ENCODE measurements at regions not wholly inside any gene's neighbourhood (a gene's known extent, or its start where the extent isn't known, plus 50 kb on each side); places are given as distances from the start of the nearest gene placed in this dataset.
"Not testable (repeated sequence)": the region's sequence is repeated elsewhere in the genome, so short reads cannot be mapped to it uniquely, and the experiment has no call there.

DNA sequence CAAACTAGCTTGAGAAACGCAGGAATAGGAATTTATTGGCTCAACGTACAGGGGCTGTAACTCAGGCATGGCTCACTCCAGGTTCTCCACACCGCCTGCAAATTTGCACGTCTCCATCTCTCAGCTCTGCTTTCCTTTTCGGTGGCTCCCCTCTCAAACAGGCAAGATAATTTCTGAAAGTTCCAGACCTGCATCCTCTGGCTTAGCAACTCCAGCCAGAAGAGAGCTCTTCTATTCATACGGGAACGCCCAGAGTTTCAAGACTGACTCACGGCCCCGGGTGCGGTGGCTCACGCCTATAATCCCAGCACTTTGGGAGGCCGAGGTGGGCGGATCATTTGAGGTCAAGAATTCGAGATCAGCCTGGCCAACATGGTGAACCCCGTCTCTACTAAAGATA, 139.7 kb upstream of the BNIP2 start:
- no peak for DNase-seq

DNA sequence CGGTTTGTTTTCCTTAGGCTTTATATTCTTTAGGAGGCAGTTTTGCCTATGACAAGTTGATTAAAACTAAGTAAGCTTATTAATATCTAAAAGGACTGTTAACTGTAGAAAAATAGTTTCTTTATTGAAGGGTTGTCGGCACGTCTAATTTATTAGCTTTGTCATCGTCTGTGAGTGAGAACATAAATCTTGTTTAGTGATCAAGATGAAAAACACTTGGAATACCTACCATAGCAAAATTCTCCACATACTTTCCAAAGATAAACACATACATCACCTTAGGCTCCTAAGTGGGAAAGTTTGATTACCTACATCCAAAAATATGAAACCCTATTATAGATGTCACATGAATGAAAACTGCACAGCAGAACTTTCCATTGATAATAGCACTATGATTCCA, 139.1 kb upstream of the BNIP2 start:
- no peak for DNase-seq

DNA sequence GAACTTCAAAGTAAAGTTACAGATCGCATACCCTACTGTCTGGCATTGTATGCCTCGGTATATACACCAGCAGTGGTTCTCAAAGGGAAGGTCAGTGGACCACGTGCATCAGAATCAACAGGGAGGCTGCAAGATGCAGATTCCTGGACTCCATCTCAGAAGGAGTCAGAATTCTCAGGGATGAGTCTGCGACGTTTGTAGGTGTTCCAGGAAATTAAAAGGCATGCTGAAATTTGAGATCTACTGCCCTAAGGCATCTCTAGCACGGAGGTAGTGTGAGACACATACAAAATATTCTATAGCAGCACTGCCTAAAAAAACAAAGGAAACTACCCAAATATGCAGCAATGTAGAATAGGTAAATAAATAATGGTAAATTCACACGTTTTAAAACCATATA, 136.8 kb upstream of the BNIP2 start:
- DNase-seq: no peak

DNA sequence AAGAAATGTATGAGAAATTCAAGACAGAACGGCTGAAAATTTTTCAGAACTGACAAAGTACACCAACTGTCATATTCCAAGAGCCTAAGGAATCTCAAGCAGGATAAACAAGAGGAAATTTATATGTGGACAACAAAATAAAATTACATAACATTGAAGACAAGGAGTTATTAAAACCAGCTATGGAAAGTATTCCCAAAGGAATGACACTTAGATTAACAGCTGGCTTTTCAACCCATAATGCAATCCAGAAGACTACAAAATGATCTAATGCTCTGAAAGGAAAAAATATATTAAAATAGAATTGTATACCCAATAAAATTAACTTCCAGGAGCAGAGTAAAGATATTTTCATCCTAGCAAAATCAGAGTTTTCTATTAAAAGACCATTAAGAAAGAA, 132.2 kb upstream of the BNIP2 start:
- DNase-seq: no peak

DNA sequence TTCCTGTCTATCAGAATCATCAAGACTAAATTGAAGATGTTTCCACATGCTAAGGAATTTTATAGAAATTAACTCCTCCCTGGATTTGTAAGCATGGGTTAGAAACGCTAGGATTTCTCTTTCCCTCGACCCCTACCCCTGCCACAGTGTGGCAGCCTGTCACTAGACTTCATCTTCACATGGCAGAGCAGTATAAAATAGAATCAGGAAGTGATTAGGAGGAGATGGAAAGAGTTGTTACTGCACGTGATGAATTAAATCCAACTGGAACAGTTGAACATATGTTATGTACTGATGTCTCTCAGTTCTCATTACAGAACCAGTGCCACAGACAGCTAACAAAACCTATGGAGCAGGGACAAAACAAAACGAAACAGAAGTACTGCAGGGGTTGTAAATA, 130.0 kb upstream of the BNIP2 start:
- no peak for DNase-seq

DNA sequence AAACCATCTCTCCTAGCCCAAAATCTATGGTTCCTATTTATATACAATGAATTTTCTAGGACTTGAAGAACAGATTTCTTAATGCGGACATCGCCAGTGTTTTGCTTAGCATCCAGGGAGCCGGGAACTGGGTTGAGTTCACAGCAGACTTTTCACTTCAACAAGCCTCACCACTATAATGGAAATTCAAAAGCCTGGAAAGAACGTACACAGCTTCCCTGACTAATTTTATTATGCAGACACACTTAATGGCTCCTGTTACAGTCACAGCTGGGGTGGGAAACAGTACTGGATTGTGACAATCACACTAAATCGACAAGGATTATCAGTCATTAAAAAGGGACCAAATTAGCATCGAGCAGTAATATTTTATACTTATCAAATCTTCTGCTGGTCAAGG, 129.2 kb upstream of the BNIP2 start:
- no peak for DNase-seq

DNA sequence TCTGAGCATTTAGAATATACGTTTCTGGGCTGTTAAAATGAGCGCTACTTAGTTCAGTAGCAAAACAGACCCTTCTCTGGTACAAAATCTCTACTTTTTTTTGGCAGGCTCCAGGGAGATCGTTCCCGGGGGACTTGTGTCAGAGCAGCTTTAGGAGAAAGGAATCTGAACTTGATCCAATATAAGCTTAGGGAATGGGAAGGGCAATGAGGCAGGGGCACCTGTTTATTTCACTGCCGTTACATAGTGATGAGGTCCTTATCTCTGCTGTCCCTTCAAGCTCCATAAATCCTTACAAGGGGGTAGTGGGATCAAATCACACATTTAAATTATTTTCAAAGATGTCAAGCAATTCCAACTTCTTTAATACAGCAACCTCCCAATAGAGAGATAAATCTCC, 128.7 kb upstream of the BNIP2 start:
- DNase-seq: no peak

DNA sequence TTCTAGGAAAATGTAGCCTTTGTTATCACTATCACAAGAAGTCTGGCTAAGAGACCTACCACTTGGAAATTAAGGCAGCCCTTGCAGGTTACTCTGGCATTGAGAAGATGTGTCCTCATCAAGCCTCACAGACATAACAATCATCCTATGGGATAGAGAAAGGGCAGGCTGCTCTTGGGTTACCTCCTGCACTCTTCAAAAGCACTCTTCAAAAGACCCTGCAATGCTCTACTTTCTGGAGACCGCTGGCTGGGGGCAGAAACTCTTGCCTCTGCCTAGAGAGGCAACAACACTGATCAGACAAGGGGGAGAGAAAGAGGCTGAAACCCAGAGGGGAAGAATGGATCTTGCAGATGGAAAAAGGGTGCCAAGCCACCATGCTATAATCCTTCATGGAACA, 127.9 kb upstream of the BNIP2 start:
- DNase-seq: no peak

DNA sequence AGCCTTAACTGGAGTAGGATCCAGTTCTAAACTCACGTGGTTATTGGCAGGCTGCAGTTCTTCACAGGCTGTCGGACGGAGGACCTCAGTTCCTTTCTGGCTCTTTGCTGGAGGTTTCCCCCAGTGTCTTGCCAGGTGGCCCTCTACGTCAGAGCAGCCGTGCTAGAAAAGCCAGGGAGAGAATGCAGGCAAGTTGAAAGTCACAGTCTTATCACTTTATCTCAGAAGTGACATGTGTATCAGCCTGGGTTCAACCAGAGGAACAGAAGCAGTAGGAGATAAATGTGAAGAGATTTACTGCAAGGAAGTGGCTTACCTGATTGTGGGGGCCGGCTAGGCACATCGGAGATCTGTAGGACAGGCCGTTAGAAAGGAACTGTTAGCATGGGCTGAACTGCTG, 125.3 kb upstream of the BNIP2 start:
- no peak for DNase-seq

DNA sequence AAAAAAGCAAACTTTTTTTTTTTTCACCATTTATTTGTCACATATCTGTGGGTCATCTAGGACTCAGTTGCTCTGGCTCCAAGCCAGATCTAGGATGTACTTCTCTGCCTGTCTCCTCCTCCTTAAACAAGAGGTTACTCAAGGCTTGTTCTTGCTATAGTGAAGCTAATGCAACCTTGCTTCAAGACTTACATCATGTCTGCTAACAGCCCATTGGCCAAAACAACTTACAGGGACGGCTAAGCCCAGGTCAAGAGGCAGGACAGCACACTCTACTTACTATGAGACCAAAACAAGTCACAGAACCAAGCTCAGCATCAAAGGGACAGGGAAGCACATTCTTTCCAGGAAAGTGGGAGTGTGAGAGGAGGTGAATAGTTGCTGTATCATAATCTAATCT, 123.8 kb upstream of the BNIP2 start:
- no peak for DNase-seq

DNA sequence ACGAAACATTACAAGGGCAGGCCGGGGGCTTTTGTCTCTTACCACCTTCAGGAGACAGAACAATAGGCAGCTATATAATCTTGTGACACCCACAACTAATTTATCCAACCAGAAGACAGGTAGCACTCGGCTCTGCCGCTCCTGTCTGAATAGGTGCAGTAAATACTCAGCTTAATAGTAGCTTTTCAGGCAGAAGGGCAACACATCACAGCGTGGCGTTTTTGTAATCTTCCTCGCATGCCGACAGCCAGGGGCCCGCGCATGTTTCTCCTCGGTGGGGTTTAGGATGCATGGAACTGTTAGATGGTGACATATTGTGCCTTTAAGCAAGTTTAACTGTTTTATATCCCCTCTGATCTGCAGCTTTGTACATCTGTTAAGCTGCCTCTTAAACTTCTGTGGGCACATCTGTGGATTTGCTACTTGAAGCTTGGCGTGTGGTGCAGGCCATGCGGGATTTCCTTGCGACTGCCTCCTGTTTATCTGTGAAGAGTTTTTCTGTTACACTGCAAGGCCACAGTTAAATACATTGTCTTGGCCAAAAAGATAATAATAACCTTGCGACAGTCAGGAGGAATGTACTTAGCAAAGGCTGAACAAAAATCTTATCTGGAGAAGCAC, 123.2 kb upstream of the BNIP2 start:
- DNase-seq: peak; percentile 68

DNA sequence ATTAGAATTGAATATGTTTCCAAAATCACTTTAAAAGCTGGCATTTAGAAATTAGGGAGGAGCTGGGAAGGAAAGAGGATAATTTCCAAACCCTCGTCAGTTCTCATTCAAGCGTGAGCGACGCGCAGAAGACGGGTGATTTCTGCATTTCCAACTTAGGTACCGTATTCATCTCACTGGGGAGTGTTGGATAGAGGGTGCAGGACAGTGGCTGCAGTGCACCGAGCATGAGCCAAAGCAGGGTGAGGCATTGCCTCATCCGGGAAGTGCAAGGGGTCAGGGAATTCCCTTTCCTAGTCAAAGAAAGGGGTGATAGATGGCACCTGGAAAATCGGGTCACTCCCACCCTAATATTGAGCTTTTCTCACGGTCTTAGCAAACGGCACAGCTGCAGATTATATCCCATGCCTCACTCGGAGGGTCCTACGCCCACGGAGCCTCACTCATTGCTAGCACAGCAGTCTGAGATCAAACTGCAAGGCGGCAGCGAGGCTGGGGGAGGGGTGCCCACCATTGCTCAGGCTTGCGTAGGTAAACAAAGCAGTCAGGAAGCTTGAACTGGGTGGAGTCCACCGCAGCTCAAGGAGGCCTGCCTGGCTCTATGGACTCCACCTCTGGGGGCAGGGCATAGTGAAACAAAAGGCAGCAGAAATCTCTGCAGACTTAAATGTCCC, 114.3 kb upstream of the BNIP2 start:
- DNase-seq: not testable (repeated sequence)

DNA sequence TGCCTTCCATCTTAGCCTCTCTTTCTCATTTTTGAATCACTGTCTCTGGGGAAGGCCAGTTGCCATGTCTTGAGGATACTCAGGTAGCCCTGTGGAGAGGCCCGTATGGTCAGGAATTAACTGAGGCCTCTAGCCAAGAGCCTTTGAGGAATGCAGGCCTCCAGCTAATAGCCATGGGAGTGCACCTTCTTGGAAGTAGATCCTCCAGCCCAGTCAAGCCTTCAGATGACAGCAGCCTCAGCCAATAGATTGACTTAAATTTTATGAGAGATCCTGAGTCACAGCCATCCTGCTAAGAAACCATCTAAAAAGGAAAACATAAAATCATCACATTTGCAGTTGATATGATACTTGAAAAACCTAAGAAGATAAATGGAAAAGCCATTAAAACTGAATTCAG, 112.5 kb upstream of the BNIP2 start:
- no peak for DNase-seq

DNA sequence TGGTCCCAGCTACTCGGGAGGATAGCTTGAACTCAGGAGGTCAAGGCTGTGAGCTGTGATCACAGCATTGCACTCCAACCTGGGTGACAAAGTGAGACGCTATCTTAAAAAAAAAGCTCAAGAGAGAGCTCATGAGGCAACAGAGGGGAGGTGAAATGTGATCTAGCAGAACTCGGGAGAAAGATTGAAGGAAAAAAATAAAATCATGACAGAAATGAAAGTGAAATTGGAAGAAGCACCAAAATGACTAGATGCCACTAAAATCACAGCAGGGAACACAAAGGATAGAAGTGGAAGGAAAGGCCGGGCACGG, 109.4 kb upstream of the BNIP2 start:
- no peak for DNase-seq

DNA sequence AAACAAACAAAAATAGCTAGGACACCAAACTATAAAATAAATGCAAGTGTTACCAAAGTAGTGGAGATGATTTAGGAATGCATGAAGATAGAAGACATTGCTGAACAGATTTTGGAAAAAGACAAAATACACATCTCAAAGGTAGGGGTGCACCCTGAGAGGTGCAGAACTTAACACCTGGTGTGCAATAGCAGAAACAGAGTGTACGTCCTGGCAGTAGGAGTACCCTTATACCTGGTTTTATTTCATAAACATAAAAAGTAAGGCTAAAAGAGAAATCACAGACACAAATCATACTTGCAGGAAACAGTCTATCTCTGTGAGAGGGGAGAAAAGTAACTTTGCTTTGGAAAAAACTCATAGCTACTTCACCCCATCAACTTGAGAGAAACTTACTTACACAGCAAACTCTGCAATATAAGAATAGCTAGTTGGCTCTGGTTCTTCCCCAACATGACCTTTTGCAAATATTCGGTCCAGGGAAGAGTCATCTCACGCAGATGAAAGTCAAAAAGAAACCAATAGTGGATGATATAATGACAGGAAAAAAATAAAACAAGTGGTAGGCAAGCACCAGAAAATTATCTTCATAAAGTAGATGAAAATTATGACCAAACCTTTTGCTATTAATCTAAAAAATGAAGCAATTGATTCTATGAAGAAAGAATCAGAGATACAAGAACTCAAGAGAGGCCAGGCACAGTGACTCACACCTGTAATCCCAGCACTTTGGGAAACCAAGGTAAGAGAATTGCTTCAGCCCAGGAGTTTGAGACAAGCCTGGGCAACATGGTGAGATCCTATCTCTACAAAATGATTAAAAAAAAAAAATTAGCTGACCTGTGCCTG, 108.9 kb upstream of the BNIP2 start:
- DNase-seq: no peak

DNA sequence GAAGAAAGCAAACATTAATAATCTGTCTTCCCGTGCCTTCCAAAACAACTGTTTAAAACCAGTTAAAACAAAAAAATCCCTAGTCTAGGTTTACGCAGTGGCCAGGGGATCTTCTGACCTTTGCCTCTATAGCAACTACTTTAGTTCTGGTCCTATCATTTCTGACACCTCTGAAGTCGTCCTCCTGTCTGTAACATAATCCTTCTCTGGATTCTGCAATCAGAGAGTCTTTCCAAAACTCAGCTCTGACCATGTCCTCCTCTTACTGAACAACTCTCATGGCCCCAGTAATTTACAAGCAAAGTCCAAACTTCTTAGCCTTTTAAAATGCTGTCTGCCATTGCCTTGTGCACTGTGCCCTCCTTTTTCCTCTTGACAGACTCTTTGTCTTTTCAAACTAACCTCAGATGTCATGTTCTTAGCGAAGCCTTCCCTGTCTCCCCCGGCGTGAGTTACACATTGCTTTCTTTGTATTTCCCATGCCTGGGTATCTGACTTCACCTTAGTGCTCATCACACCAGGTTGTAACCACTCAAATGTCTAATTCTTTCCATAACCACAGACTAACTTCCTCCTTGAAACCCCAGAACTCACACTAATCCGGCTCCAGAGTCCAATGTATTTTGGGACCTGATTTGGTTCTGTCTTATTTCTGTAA, 105.2 kb upstream of the BNIP2 start:
- DNase-seq: no peak

DNA sequence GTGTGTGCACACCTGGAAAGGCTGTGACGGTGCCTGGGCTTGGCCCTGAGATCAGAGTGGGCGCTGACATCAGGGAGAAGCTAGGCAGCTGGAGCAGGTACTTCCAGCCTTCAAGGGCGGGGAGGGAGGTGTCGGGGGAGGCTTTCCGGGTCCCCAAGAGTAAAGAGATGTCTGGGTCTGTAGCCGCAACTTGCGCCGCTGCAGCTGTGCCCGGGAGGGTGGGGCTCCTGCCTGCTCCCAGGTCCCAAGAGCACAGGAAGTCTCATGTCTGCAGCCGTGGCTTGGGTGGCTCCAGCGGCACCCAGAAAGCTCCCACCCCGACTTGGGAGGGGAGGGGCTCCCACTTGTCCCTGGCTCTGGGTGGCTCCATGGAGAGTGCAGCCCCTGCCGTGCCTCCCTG, 103.2 kb upstream of the BNIP2 start:
- DNase-seq: no peak

DNA sequence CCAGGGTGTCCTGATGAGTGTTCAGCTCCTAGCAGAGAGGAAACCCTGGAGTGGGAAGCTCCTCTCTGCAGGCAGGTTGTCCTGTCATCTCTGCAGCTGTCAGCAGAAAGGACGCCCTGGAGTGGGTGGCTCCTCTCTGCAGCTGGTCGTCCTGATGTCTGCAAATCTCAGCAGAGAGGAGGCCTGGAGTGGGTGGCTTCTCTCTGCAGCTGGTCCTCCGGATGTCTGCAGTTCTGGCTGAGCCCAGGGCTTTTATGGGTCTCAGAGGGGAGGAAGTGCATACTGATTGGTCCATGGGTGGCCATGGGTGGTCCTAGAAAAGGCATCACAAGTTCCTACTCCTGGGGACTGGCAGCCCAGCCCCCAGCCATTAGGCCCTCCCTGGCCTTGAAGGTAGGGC, 102.6 kb upstream of the BNIP2 start:
- no peak for DNase-seq

DNA sequence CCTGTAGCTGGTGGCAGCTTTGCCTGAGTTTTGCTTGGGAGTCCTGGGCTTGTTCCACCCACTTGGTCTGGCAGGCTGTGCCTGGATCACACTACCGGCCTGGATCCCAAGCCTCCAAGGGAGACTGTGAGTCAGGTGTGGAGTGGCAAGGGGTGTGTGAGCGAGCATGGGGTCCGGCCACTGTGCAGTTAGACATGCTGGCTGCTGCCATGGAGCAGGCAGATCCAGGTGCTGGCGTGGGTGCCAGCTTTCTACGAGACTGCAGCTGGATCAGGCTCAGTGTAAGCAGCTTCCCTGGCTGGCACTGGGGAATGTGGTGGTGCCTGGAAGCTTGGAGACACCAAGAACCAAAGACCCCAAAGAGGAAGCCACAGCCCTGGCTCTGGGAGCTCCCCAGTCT, 102.0 kb upstream of the BNIP2 start:
- no peak for DNase-seq

DNA sequence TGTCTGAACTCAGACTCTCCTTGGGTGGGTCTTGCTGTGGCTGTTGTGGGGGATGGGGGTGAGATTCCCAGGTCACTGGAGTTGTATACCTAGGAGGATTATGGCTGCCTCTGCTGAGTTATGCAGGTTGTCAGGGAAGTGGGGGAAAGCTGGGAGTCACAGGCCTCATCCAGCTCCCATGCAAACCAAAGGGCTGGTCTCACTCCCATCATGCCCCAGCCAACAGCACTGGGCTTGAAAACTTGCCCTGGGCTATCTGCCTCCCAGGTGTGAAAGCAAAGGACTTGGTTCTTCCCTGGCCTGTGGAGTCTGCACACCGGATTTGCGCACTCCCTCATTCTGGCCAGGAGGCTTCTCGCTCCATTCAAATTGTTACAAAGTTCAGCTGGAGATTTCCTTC, 97.3 kb upstream of the BNIP2 start:
- not testable (repeated sequence) for DNase-seq

DNA sequence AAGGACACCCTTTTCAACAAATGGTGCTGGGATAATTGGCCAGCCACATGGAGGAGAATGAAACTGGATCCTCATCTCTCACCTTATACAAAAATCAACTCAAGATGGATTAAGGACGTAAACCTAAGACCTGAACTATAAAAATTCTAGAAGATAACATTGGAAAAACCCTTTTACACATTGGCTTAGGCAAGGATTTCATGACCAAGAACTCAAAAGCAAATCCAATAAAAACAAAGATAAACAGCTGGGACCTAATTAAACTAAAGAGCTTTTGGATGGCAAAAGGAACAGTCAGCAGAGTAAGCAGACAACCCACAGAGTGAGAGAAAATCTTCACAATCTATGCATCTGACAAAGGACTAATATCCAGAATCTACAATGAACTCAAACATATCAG, 96.9 kb upstream of the BNIP2 start:
- not testable (repeated sequence) for DNase-seq

DNA sequence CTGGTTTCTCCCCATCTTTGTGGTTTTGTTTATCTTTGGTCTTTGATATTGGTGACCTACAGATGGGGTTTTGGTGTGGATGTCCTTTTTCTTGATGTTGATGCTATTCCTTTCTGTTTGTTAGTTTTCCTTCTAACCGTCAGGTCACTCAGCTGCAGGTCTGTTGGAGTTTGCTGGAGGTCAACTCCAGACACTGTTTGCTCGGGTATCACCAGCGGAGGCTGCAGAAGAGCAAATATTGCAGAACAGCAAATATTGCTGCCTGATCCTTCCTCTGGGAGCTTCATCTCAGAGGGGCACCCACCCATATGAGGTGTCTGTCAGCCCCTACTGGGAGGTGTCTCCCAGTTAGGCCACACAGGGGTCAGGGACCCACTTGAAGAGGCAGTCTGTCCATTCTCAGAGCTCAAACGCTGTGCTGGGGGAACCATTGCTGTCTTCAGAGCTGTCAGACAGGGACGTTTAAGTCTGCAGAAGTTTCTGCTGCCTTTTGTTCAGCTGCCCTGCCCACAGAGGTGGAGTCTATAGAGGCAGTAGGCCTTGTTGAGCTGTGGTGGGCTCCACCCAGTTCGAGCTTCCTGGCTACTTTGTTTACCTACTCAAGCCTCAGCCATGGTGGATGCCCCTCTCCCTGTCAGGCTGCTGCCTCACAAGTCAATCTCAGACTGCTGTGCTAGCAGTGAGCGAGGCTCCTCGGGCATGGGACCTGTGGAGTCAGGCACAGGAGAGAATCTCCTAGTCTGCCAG, 94.8 kb upstream of the BNIP2 start:
- DNase-seq: not testable (repeated sequence)

DNA sequence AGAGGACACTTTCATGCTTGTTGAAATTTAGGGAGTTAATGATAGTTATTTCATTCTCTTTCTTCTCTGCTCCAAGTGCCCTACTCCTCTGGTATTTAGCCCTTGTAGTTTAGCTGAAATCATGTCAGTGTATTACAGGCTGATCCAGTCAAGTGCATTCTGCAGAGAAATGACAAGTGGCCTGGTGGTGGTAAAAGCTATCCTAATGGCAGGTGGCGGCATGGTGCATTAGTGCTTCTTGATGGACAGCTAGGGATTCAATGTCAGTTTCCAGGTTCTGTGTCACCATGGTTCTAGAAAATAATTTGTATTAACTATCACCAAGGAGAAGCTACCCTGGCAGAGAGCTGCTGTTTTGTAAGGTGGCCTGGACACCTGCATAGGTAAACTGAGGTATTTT, 90.0 kb upstream of the BNIP2 start:
- no peak for DNase-seq

Data from NCI-H1417 treated with DMSO at 0.1 percent for 48 hours (cell line).